Hepatocyte (in vitro differentiated cells): ENCODE measurements at regions not wholly inside any gene's neighbourhood (a gene's known extent, or its start where the extent isn't known, plus 50 kb on each side); places are given as distances from the start of the nearest gene placed in this dataset.

Source experiments
- EZH2 ChIP-seq: fragments of 200-600 bp; sonication (generic); IDR thresholded peaks from 2 replicates; pipeline ENCODE4 v1.6.1; 2016; ENCODE audit warnings: antibody characterized with exemption, mild to moderate bottlenecking, borderline replicate concordance
- EZH2phosphoT487 ChIP-seq: fragments of 200-600 bp; sonication (generic); IDR thresholded peaks from one replicate; pipeline ENCODE4 v1.6.1; 2018; ENCODE audit warnings: antibody characterized with exemption, mild to moderate bottlenecking, low read depth, moderate library complexity; ENCODE audit not compliant: unreplicated experiment, severe bottlenecking
- TF ChIP-seq, protein P1 (sequence below): fragments of 200-600 bp; sonication (generic); IDR thresholded peaks from 2 replicates; pipeline ENCODE4 v1.5.1; 2016; ENCODE audit warnings: antibody characterized with exemption, mild to moderate bottlenecking; ENCODE audit not compliant: poor library complexity

DNA sequence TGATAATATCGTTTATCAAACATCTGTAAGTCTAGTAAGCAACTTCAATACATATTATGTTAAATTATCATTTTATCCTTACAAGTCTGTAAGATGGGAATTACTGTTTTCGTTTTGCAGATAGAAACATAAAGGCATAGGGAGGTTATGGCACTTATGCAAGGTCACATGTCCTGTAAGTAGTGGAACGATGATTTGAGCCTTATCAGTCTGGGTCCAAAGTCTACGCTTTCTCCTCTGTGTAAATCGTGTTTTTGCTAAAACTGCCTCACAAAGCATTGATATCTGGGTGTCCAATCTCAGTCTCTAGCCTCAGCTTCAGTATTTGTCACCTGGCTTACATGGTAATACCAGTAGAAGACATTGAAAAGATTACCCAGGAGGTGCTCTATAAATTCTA, 174.9 kb upstream of the RASSF8 start:
- TF ChIP-seq, protein P1, sequence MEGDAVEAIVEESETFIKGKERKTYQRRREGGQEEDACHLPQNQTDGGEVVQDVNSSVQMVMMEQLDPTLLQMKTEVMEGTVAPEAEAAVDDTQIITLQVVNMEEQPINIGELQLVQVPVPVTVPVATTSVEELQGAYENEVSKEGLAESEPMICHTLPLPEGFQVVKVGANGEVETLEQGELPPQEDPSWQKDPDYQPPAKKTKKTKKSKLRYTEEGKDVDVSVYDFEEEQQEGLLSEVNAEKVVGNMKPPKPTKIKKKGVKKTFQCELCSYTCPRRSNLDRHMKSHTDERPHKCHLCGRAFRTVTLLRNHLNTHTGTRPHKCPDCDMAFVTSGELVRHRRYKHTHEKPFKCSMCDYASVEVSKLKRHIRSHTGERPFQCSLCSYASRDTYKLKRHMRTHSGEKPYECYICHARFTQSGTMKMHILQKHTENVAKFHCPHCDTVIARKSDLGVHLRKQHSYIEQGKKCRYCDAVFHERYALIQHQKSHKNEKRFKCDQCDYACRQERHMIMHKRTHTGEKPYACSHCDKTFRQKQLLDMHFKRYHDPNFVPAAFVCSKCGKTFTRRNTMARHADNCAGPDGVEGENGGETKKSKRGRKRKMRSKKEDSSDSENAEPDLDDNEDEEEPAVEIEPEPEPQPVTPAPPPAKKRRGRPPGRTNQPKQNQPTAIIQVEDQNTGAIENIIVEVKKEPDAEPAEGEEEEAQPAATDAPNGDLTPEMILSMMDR = no peak
- no peak for TF ChIP-seq EZH2
- TF ChIP-seq EZH2phosphoT487 = no peak
